ENCODE measurements at regions not wholly inside any gene's neighbourhood (a gene's known extent, or its start where the extent isn't known, plus 50 kb on each side); places are given as distances from the start of the nearest gene placed in this dataset.

GRCh38 chr10:110413903-110414547, 83.7 kb upstream of the DUSP5 start:
- 58 to 82% methylated on average over 11 of the region's 11 CpGs for WGBS, 2 donors
- Histone ChIP-seq H3K4me1 (ENCODE audit: control insufficient read depth in 5 of 5, insufficient read depth in 5 of 5, low read length in 5 of 5) (peaks cover 0 to 17% (median 12%) of the 10 kb centered on the region in 5 donors), H3K27ac (ENCODE audit: low read depth in 1 of 2, low read length in 1 of 2) (no peak overlapping the region), H3K9ac (ENCODE audit: insufficient read depth in 1 of 2, low read length in 2 of 2) (no peak overlapping the region), H3K9me3 (ENCODE audit: control insufficient read depth in 4 of 4, insufficient read depth in 3 of 4, low read length in 3 of 4) (no peaks in the 10 kb centered on the region), H3K36me3 (ENCODE audit: control insufficient read depth in 4 of 4, insufficient read depth in 4 of 4, low read length in 4 of 4) (no peaks in the 10 kb centered on the region), H3K27me3 (ENCODE audit: control insufficient read depth in 3 of 3, insufficient read depth in 3 of 3, low read length in 2 of 3) (no peaks in the 10 kb centered on the region), H3K4me3 (no peak overlapping the region)
- DNase-seq (no peak), ATAC-seq (ENCODE audit: insufficient read depth, low FRiP score) (no peak)
- TF ChIP-seq, protein P1, sequence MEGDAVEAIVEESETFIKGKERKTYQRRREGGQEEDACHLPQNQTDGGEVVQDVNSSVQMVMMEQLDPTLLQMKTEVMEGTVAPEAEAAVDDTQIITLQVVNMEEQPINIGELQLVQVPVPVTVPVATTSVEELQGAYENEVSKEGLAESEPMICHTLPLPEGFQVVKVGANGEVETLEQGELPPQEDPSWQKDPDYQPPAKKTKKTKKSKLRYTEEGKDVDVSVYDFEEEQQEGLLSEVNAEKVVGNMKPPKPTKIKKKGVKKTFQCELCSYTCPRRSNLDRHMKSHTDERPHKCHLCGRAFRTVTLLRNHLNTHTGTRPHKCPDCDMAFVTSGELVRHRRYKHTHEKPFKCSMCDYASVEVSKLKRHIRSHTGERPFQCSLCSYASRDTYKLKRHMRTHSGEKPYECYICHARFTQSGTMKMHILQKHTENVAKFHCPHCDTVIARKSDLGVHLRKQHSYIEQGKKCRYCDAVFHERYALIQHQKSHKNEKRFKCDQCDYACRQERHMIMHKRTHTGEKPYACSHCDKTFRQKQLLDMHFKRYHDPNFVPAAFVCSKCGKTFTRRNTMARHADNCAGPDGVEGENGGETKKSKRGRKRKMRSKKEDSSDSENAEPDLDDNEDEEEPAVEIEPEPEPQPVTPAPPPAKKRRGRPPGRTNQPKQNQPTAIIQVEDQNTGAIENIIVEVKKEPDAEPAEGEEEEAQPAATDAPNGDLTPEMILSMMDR (IDR thresholded peaks at IDR 0.05; ENCODE audit: control extremely low read depth, extremely low read depth): no peak

DNA sequence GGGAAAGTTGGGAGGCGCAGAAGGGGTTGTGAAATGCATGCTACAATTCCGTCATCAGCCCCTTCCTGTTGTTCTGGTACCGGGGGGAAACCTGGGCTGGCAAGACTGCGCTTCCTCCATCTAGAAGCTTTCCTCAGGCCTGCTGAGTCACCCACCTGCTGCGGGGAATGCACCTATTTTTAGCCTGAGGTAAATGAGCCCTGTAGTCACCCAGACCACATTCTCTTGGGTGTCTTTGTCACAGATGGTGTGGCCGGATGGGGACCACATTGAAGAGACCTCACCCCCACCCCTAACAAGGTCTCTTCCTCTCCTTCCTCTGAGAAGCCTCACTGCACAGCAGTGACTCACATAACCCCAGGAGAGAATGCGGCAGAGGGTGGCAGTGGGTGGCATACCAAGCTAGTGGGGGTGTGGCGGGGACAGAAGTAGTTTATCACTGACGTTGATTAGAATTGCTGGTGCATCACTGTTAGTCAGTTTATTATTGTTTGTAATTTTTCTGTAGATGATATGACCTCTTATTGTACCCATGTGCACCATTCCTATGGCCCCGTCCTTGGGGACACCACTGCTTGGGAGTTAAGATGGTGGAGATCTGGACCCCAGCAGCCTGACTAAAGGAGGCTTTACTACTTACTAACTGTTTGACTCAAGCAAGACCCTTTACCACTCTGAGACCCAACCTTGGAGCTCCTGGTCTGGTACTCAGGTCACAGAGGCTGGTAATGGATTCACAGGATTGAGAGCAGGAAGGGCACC, 83.0 kb upstream of the DUSP5 start:
- WGBS, 2 donors: 42 to 62% methylated on average over 10 of the region's 10 CpGs
- no peaks in the 10 kb centered on the region for H3K27me3 ChIP-seq (ENCODE audit: control insufficient read depth in 3 of 3, insufficient read depth in 3 of 3, low read length in 2 of 3)
- no peaks in the 10 kb centered on the region for H3K36me3 ChIP-seq (ENCODE audit: control insufficient read depth in 4 of 4, insufficient read depth in 4 of 4, low read length in 4 of 4)
- peaks cover 0 to 17% (median 12%) of the 10 kb centered on the region in 5 donors for H3K4me1 ChIP-seq (ENCODE audit: control insufficient read depth in 5 of 5, insufficient read depth in 5 of 5, low read length in 5 of 5)
- no peak overlapping the region for H3K4me3 ChIP-seq
- TF ChIP-seq, protein P1 (IDR thresholded peaks at IDR 0.05; ENCODE audit: control extremely low read depth, extremely low read depth): no peak
- H3K27ac ChIP-seq (ENCODE audit: low read depth in 1 of 2, low read length in 1 of 2): peak overlapping the region in 1 of 2 donors; percentile 67
- ATAC-seq (ENCODE audit: insufficient read depth, low FRiP score) (peak; percentile 10), DNase-seq (no peak)
- no peak overlapping the region for H3K9ac ChIP-seq (ENCODE audit: insufficient read depth in 1 of 2, low read length in 2 of 2)
- H3K9me3 ChIP-seq (ENCODE audit: control insufficient read depth in 4 of 4, insufficient read depth in 3 of 4, low read length in 3 of 4): no peaks in the 10 kb centered on the region

- H3K4me3 ChIP-seq: no peak overlapping the region
- H3K36me3 ChIP-seq (ENCODE audit: control insufficient read depth in 4 of 4, insufficient read depth in 4 of 4, low read length in 4 of 4): no peaks in the 10 kb centered on the region
- ATAC-seq (ENCODE audit: insufficient read depth, low FRiP score): no peak
- no peaks in the 10 kb centered on the region for H3K27me3 ChIP-seq (ENCODE audit: control insufficient read depth in 3 of 3, insufficient read depth in 3 of 3, low read length in 2 of 3)
- peak overlapping the region in 1 of 2 donors; percentile 67 for H3K27ac ChIP-seq (ENCODE audit: low read depth in 1 of 2, low read length in 1 of 2)
- no peak overlapping the region for H3K9ac ChIP-seq (ENCODE audit: insufficient read depth in 1 of 2, low read length in 2 of 2)
- no peaks in the 10 kb centered on the region for H3K9me3 ChIP-seq (ENCODE audit: control insufficient read depth in 4 of 4, insufficient read depth in 3 of 4, low read length in 3 of 4)
- TF ChIP-seq, protein P1 (IDR thresholded peaks at IDR 0.05; ENCODE audit: control extremely low read depth, extremely low read depth): no peak
- WGBS, 2 donors: 42 to 55% methylated on average over 3 of the region's 3 CpGs
- H3K4me1 ChIP-seq (ENCODE audit: control insufficient read depth in 5 of 5, insufficient read depth in 5 of 5, low read length in 5 of 5): peaks cover 0 to 13% (median 4%) of the 10 kb centered on the region in 5 donors
- no peak for DNase-seq
Measured at GRCh38 chr10:110415809-110416208, 81.9 kb upstream of the DUSP5 start.
